ENCODE measurements at regions not wholly inside any gene's neighbourhood (a gene's known extent, or its start where the extent isn't known, plus 50 kb on each side); places are given as distances from the start of the nearest gene placed in this dataset.

DNA sequence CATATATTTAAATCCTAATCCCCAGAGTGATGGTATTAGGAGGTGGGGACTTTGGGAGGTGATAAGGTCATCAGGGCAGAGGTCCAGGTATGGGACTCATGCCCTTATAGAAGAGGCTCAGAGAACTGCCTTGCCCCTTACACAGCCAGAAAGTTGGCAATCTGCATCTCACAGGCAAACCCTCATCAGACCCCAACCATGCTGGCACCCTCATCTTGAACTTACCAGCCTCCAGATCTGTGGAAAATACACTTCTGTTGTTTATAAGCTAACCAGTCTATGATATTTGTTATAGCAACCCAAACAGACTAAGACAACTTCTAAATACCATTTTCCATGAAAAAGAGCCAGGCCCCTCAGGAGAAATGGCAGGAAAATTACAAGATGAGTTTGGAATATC, 69.3 kb upstream of the PRDX6 start:
- no peaks in the 10 kb centered on the region for H3K9me3 ChIP-seq (ENCODE audit: control insufficient read depth, insufficient read depth, low read depth, low read length)
- H3K4me2 ChIP-seq (ENCODE audit: extremely low read depth, insufficient read depth, low read length): no peak overlapping the region
- no peak for DNase-seq (ENCODE audit: low read depth in 2 of 2)
- no peaks in the 10 kb centered on the region for H3K79me2 ChIP-seq (ENCODE audit: control insufficient read depth, insufficient read depth, low read length)
- no peaks in the 10 kb centered on the region for H3K27me3 ChIP-seq (ENCODE audit: control insufficient read depth, insufficient read depth, low read length)
- no peak overlapping the region for H3K27ac ChIP-seq (ENCODE audit: insufficient read depth, low read length)
- no peak overlapping the region for H3K9ac ChIP-seq (ENCODE audit: insufficient read depth, low read length)
- no peak overlapping the region for H2AFZ ChIP-seq (ENCODE audit: low read length)
- no peak overlapping the region for H3K4me3 ChIP-seq (replicated peaks in 1 of 4; ENCODE audit: control extremely low read depth in 1 of 4, insufficient read depth in 1 of 4, low read depth in 3 of 4, low read length in 4 of 4)
- no peak for TF ChIP-seq EZH2 (IDR thresholded peaks at IDR 0.05; ENCODE audit: low read length, missing control alignments)
- TF ChIP-seq, protein P1, sequence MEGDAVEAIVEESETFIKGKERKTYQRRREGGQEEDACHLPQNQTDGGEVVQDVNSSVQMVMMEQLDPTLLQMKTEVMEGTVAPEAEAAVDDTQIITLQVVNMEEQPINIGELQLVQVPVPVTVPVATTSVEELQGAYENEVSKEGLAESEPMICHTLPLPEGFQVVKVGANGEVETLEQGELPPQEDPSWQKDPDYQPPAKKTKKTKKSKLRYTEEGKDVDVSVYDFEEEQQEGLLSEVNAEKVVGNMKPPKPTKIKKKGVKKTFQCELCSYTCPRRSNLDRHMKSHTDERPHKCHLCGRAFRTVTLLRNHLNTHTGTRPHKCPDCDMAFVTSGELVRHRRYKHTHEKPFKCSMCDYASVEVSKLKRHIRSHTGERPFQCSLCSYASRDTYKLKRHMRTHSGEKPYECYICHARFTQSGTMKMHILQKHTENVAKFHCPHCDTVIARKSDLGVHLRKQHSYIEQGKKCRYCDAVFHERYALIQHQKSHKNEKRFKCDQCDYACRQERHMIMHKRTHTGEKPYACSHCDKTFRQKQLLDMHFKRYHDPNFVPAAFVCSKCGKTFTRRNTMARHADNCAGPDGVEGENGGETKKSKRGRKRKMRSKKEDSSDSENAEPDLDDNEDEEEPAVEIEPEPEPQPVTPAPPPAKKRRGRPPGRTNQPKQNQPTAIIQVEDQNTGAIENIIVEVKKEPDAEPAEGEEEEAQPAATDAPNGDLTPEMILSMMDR (conservative IDR thresholded peaks at IDR 0.05 in 1 of 2, IDR thresholded peaks at IDR 0.05 in 1 of 2; ENCODE audit: low read depth in 1 of 2, low read length in 2 of 2): no peak
- no peaks in the 10 kb centered on the region for H3K36me3 ChIP-seq (ENCODE audit: control insufficient read depth, insufficient read depth, low read length)
- H4K20me1 ChIP-seq (ENCODE audit: control insufficient read depth, extremely low read depth, insufficient read depth, low read length): no peaks in the 10 kb centered on the region
- peaks cover 10% of the 10 kb centered on the region for H3K4me1 ChIP-seq (ENCODE audit: control insufficient read depth, extremely low read depth, insufficient read depth, low read length)

DNA sequence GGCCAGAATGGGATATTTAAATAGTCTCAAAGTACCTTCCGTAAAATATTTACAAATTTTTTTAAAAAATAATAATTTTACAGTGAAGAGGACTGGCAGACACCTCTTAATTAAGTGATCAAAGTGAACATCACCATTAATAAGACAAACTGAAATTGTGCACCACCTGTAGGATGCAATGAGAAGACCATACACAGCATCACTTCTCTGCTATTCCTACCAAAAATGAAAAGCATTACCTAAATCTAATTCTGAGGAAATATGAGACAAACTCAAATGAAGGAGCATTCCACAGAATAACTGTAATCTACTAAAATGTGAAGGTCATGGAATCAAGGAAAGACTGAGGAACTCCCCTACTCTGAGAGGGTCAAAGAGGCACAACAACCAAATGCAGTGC, 68.2 kb upstream of the PRDX6 start:
- DNase-seq (ENCODE audit: low read depth in 2 of 2): peak in 1 of 2 donors; percentile 34
- Histone ChIP-seq H3K79me2 (ENCODE audit: control insufficient read depth, insufficient read depth, low read length) (no peaks in the 10 kb centered on the region), H3K4me3 (replicated peaks in 1 of 4; ENCODE audit: control extremely low read depth in 1 of 4, insufficient read depth in 1 of 4, low read depth in 3 of 4, low read length in 4 of 4) (no peak overlapping the region), H3K4me1 (ENCODE audit: control insufficient read depth, extremely low read depth, insufficient read depth, low read length) (peaks cover 10% of the 10 kb centered on the region), H3K27ac (ENCODE audit: insufficient read depth, low read length) (no peak overlapping the region), H3K27me3 (ENCODE audit: control insufficient read depth, insufficient read depth, low read length) (no peaks in the 10 kb centered on the region), H3K4me2 (ENCODE audit: extremely low read depth, insufficient read depth, low read length) (no peak overlapping the region), H3K36me3 (ENCODE audit: control insufficient read depth, insufficient read depth, low read length) (no peaks in the 10 kb centered on the region), H4K20me1 (ENCODE audit: control insufficient read depth, extremely low read depth, insufficient read depth, low read length) (no peaks in the 10 kb centered on the region), H3K9me3 (ENCODE audit: control insufficient read depth, insufficient read depth, low read depth, low read length) (no peaks in the 10 kb centered on the region), H3K9ac (ENCODE audit: insufficient read depth, low read length) (no peak overlapping the region), H2AFZ (ENCODE audit: low read length) (no peak overlapping the region)
- no peak for TF ChIP-seq EZH2 (IDR thresholded peaks at IDR 0.05; ENCODE audit: low read length, missing control alignments)
- TF ChIP-seq, protein P1 (conservative IDR thresholded peaks at IDR 0.05 in 1 of 2, IDR thresholded peaks at IDR 0.05 in 1 of 2; ENCODE audit: low read depth in 1 of 2, low read length in 2 of 2): no peak

DNA sequence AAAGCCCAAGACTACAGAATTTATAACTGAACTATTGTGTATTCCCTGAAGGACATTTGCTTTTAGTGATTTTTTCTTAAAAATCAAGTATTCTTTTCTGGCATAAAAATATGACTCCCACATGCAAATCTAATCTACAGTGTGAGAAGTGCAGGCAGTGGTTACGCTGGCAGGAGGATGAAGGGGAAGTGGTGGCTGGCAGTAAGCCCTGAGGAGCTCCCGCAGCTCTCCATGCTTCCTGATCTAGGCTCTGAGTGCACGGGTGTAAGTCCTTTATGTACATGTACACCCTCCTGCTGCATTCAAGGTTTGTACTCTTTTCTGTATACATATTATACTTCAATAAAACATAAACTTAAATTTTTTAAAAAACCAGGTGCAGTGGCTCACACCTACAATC, 67.5 kb upstream of the PRDX6 start:
- Histone ChIP-seq H4K20me1 (ENCODE audit: control insufficient read depth, extremely low read depth, insufficient read depth, low read length) (no peaks in the 10 kb centered on the region), H3K36me3 (ENCODE audit: control insufficient read depth, insufficient read depth, low read length) (no peaks in the 10 kb centered on the region), H3K4me1 (ENCODE audit: control insufficient read depth, extremely low read depth, insufficient read depth, low read length) (peaks cover 10% of the 10 kb centered on the region), H3K9me3 (ENCODE audit: control insufficient read depth, insufficient read depth, low read depth, low read length) (no peaks in the 10 kb centered on the region), H3K27me3 (ENCODE audit: control insufficient read depth, insufficient read depth, low read length) (no peaks in the 10 kb centered on the region), H2AFZ (ENCODE audit: low read length) (no peak overlapping the region), H3K4me2 (ENCODE audit: extremely low read depth, insufficient read depth, low read length) (peak overlapping the region; percentile 33), H3K79me2 (ENCODE audit: control insufficient read depth, insufficient read depth, low read length) (no peaks in the 10 kb centered on the region), H3K27ac (ENCODE audit: insufficient read depth, low read length) (no peak overlapping the region), H3K4me3 (replicated peaks in 1 of 4; ENCODE audit: control extremely low read depth in 1 of 4, insufficient read depth in 1 of 4, low read depth in 3 of 4, low read length in 4 of 4) (no peak overlapping the region), H3K9ac (ENCODE audit: insufficient read depth, low read length) (no peak overlapping the region)
- TF ChIP-seq EZH2 (IDR thresholded peaks at IDR 0.05; ENCODE audit: low read length, missing control alignments): no peak
- TF ChIP-seq, protein P1 (conservative IDR thresholded peaks at IDR 0.05 in 1 of 2, IDR thresholded peaks at IDR 0.05 in 1 of 2; ENCODE audit: low read depth in 1 of 2, low read length in 2 of 2): no peak
- peak; percentile 84 to 96 for DNase-seq (ENCODE audit: low read depth in 2 of 2)

All from fibroblast of lung (primary cell).